ENCODE measurements at regions not wholly inside any gene's neighbourhood (a gene's known extent, or its start where the extent isn't known, plus 50 kb on each side); places are given as distances from the start of the nearest gene placed in this dataset.

GRCh38 chr6:165735065-165735464, 72.0 kb upstream of the PDE10A start:
- Histone ChIP-seq H3K9me3 (ENCODE audit: control insufficient read depth, low read length) (no peaks in the 10 kb centered on the region), H3K4me3 (ENCODE audit: insufficient read depth, low read depth, low read length) (no peak overlapping the region), H3K36me3 (ENCODE audit: control insufficient read depth, insufficient read depth, low read length) (no peaks in the 10 kb centered on the region), H3K4me1 (ENCODE audit: control insufficient read depth, insufficient read depth, low read length) (no peaks in the 10 kb centered on the region), H3K27me3 (ENCODE audit: control insufficient read depth, insufficient read depth, low read length, poor library complexity, severe bottlenecking) (no peaks in the 10 kb centered on the region), H3K27ac (ENCODE audit: insufficient read depth, low read depth, low read length, poor library complexity, severe bottlenecking) (no peak overlapping the region)

DNA sequence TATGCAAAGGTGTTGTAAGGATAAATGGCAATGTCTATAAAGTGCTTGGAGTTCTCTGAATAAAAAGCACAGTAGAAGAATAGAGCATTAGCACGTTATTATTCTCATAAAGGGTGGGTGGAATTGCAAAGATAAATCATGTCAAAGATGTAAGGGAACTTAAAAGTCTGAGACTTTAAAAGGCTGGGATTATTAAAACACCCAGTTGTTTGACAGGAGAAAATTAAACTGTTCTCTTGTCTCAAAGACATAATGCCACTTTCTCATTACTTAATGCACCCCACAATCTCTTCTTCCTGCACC, 70.4 kb upstream of the PDE10A start:
- no peak overlapping the region for H3K4me3 ChIP-seq (ENCODE audit: insufficient read depth, low read depth, low read length)
- no peaks in the 10 kb centered on the region for H3K4me1 ChIP-seq (ENCODE audit: control insufficient read depth, insufficient read depth, low read length)
- no peaks in the 10 kb centered on the region for H3K36me3 ChIP-seq (ENCODE audit: control insufficient read depth, insufficient read depth, low read length)
- no peaks in the 10 kb centered on the region for H3K9me3 ChIP-seq (ENCODE audit: control insufficient read depth, low read length)
- WGBS, 2 experiments: 83 to 90% methylated on average over 1 of the region's 1 CpG
- no peaks in the 10 kb centered on the region for H3K27me3 ChIP-seq (ENCODE audit: control insufficient read depth, insufficient read depth, low read length, poor library complexity, severe bottlenecking)
- H3K27ac ChIP-seq (ENCODE audit: insufficient read depth, low read depth, low read length, poor library complexity, severe bottlenecking): no peak overlapping the region

DNA sequence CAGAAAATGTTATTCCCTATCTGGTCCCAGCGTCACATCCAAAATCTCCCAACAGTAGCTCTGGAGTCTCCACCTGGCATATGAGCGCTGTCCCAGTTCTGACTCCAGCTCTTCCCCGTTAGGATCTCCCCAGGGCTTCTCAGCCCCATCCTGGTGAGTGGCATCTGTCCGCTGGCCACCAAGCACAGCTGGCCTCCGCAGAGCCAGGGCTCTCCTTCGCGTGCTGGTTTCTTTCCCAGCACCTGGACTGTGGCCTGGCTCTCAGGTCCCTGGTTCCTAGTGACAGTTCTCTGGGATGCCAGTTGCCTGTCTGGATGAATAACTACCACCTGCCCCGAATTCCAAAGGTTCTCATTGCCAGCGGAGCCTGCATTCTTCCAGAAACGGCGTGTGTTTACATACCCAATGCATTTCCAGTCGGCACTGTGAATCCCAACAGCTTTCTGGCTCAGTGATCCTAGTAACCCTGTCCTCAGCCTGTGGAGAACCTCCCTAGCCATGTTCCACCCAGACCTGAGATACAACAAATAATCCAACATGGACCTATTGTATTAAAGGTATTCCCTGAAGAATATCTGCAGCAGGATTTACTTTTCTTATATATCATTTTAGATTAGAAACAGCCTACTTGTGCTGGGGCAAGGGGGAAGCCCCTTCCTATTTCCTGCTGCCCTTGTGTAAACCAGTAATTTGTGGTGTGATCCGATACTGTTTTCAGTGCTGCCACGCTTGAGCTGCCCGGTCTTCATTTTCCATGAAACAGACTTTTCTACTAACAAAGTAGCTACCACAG, 69.9 kb upstream of the PDE10A start:
- Histone ChIP-seq H3K27me3 (ENCODE audit: control insufficient read depth, insufficient read depth, low read length, poor library complexity, severe bottlenecking) (no peaks in the 10 kb centered on the region), H3K36me3 (ENCODE audit: control insufficient read depth, insufficient read depth, low read length) (no peaks in the 10 kb centered on the region), H3K9me3 (ENCODE audit: control insufficient read depth, low read length) (no peaks in the 10 kb centered on the region), H3K4me1 (ENCODE audit: control insufficient read depth, insufficient read depth, low read length) (no peaks in the 10 kb centered on the region), H3K4me3 (ENCODE audit: insufficient read depth, low read depth, low read length) (no peak overlapping the region), H3K27ac (ENCODE audit: insufficient read depth, low read depth, low read length, poor library complexity, severe bottlenecking) (no peak overlapping the region)
- WGBS, 2 experiments: 88 to 89% methylated on average over 15 of the region's 15 CpGs

DNA sequence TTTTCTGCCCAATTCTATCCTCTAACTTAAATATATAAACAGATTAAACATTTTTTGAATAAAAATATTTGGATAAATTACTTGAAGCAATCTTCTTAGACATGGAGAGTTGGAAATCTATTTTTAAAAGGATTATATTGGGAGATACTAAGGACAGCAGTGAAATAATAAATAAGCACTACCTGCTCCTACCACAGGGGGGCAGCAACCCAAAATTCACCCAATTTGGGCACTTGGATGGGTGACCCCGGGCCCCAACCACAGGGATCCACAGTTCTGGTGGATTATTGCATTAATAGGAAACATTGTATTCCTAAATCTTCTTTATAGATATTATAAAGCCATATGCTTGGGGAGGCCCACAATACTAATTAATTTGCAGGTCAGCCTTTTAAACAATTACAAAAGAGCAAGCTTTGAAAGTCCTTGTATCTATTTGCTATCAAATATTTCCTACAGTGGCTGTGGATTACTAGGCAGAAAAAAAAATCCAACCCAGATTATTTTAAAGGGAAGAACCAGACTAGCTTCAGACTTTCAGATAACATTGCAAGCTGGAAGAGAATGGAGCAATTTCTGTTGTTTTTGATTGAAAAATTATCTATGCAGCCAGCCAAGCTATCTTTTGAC, 66.4 kb upstream of the PDE10A start:
- Histone ChIP-seq H3K4me1 (ENCODE audit: control insufficient read depth, insufficient read depth, low read length) (peaks cover 5% of the 10 kb centered on the region), H3K4me3 (ENCODE audit: insufficient read depth, low read depth, low read length) (no peak overlapping the region), H3K9me3 (ENCODE audit: control insufficient read depth, low read length) (no peaks in the 10 kb centered on the region), H3K27me3 (ENCODE audit: control insufficient read depth, insufficient read depth, low read length, poor library complexity, severe bottlenecking) (no peaks in the 10 kb centered on the region), H3K36me3 (ENCODE audit: control insufficient read depth, insufficient read depth, low read length) (no peaks in the 10 kb centered on the region), H3K27ac (ENCODE audit: insufficient read depth, low read depth, low read length, poor library complexity, severe bottlenecking) (no peak overlapping the region)
- WGBS, 2 experiments: 50 to 67% methylated on average over 1 of the region's 1 CpG

- no peaks in the 10 kb centered on the region for H3K27me3 ChIP-seq (ENCODE audit: control insufficient read depth, insufficient read depth, low read length, poor library complexity, severe bottlenecking)
- peaks cover 5% of the 10 kb centered on the region for H3K4me1 ChIP-seq (ENCODE audit: control insufficient read depth, insufficient read depth, low read length)
- no peak overlapping the region for H3K27ac ChIP-seq (ENCODE audit: insufficient read depth, low read depth, low read length, poor library complexity, severe bottlenecking)
- no peaks in the 10 kb centered on the region for H3K9me3 ChIP-seq (ENCODE audit: control insufficient read depth, low read length)
- no peak overlapping the region for H3K4me3 ChIP-seq (ENCODE audit: insufficient read depth, low read depth, low read length)
- 92 to 96% methylated on average over 2 of the region's 2 CpGs for WGBS, 2 experiments
- H3K36me3 ChIP-seq (ENCODE audit: control insufficient read depth, insufficient read depth, low read length): no peaks in the 10 kb centered on the region
These were observed 65.2 kb upstream of the PDE10A start for GRCh38 chr6:165728216-165728615.

DNA sequence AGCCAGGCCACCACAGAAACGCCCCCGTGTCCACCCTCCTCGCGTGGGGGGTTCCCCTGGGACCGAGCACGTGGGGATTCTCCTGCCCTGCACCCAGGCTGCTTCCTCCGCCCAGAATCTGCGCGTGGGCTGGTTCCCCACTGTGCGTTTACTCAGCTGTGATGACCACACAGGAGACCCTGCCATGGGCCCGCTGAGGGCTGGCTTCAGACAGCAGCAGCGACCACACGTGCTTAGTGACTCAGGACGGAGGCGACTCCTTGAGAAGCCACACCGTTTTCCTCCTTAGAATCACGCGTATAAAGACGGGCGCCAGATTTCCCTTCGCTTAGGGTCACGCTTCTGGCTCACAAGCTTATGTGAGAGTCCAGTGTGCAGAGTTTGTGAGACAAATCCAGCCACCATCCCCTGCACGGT, 63.9 kb upstream of the PDE10A start:
- no peaks in the 10 kb centered on the region for H3K36me3 ChIP-seq (ENCODE audit: control insufficient read depth, insufficient read depth, low read length)
- WGBS, 2 experiments: 72 to 74% methylated on average over 23 of the region's 23 CpGs
- peaks cover 5% of the 10 kb centered on the region for H3K4me1 ChIP-seq (ENCODE audit: control insufficient read depth, insufficient read depth, low read length)

DNA sequence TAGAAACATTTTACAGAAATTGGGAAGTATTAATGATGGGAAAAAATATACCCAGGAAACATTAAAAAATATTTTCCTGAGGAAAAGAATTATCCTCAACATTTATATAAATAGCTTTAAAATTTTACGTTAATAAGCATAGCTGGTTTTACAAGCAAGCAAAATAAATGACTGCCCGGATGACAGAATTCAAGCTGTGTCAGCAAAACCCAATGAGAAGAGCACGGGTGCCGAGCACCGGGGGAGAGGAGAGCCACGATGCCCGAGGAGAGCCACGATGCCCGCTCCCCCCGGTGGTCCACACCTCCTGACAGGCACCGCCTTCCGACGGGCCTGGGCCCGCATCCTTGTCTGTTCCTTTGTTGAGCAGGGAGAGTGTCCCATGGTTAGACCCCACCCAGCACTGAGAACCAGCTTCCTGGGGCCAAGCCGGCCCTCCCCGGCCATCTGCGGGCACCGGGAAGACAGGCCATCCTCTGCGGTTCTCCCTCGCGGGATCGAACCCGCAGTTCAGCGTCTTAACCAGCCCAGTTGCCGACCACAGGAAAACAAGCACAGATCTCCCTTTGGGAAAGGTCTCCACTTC, 63.3 kb upstream of the PDE10A start:
- 90 to 91% methylated on average over 25 of the region's 25 CpGs for WGBS, 2 experiments
- no peaks in the 10 kb centered on the region for H3K9me3 ChIP-seq (ENCODE audit: control insufficient read depth, low read length)
- H3K27ac ChIP-seq (ENCODE audit: insufficient read depth, low read depth, low read length, poor library complexity, severe bottlenecking): no peak overlapping the region

More for the DNA sequence above, 63.9 kb upstream of the PDE10A start:
- no peak overlapping the region for H3K27ac ChIP-seq (ENCODE audit: insufficient read depth, low read depth, low read length, poor library complexity, severe bottlenecking)
- H3K27me3 ChIP-seq (ENCODE audit: control insufficient read depth, insufficient read depth, low read length, poor library complexity, severe bottlenecking): no peaks in the 10 kb centered on the region
- no peaks in the 10 kb centered on the region for H3K9me3 ChIP-seq (ENCODE audit: control insufficient read depth, low read length)
- no peak overlapping the region for H3K4me3 ChIP-seq (ENCODE audit: insufficient read depth, low read depth, low read length)

GRCh38 chr6:165725201-165725600, 62.2 kb upstream of the PDE10A start:
- Histone ChIP-seq H3K4me1 (ENCODE audit: control insufficient read depth, insufficient read depth, low read length) (peaks cover 5% of the 10 kb centered on the region), H3K4me3 (ENCODE audit: insufficient read depth, low read depth, low read length) (no peak overlapping the region), H3K36me3 (ENCODE audit: control insufficient read depth, insufficient read depth, low read length) (no peaks in the 10 kb centered on the region), H3K27me3 (ENCODE audit: control insufficient read depth, insufficient read depth, low read length, poor library complexity, severe bottlenecking) (no peaks in the 10 kb centered on the region), H3K9me3 (ENCODE audit: control insufficient read depth, low read length) (no peaks in the 10 kb centered on the region), H3K27ac (ENCODE audit: insufficient read depth, low read depth, low read length, poor library complexity, severe bottlenecking) (no peak overlapping the region)
- 86 to 87% methylated on average over 7 of the region's 7 CpGs for whole genome bisulfite sequencing, 2 experiments

More for the DNA sequence above, 63.3 kb upstream of the PDE10A start:
- Histone ChIP-seq H3K27me3 (ENCODE audit: control insufficient read depth, insufficient read depth, low read length, poor library complexity, severe bottlenecking) (no peaks in the 10 kb centered on the region), H3K36me3 (ENCODE audit: control insufficient read depth, insufficient read depth, low read length) (no peaks in the 10 kb centered on the region), H3K4me1 (ENCODE audit: control insufficient read depth, insufficient read depth, low read length) (peaks cover 5% of the 10 kb centered on the region), H3K4me3 (ENCODE audit: insufficient read depth, low read depth, low read length) (no peak overlapping the region)

DNA sequence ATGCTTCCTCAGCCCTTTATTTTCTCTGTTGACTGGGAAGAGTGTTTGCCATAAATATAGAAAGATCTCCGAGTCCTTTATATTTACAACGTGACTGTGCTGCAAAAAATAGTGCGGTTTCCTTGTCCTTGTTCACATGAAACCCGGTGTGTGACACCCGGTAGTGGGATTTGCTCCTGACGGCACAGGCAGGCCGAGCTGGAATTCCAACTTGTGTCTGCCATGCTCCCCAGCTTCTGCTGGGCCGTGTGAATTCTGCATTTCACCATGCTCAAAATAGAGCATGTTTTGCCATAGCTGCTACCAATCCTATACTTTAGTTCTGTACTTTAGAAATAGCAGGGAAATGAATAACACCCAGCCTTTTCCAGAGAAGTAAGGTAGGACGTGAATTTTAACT, 60.3 kb upstream of the PDE10A start:
- H3K36me3 ChIP-seq (ENCODE audit: control insufficient read depth, insufficient read depth, low read length): no peaks in the 10 kb centered on the region
- H3K4me1 ChIP-seq (ENCODE audit: control insufficient read depth, insufficient read depth, low read length): peaks cover 5% of the 10 kb centered on the region
- WGBS, 2 experiments: 80 to 83% methylated on average over 9 of the region's 9 CpGs
- H3K9me3 ChIP-seq (ENCODE audit: control insufficient read depth, low read length): no peaks in the 10 kb centered on the region
- H3K4me3 ChIP-seq (ENCODE audit: insufficient read depth, low read depth, low read length): no peak overlapping the region
- H3K27me3 ChIP-seq (ENCODE audit: control insufficient read depth, insufficient read depth, low read length, poor library complexity, severe bottlenecking): no peaks in the 10 kb centered on the region
- no peak overlapping the region for H3K27ac ChIP-seq (ENCODE audit: insufficient read depth, low read depth, low read length, poor library complexity, severe bottlenecking)

DNA sequence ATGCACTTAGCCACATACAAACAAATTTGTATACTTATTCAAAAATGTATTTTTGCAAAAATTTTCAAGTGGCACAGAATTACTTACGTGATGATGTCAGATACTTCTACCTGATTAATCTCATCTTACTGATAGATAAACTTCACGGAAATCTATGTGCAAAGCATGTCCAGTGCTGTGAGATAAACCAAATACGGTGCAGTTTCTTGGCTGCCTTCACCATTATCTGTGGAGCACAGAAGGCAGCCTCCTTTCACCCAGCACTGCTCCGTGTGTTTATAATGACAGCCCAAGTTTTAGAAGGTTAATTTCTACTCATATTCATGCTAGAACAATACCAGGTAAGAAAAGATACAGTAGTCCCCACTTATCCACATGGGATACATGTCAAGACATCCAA, 59.0 kb upstream of the PDE10A start:
- Histone ChIP-seq H3K36me3 (ENCODE audit: control insufficient read depth, insufficient read depth, low read length) (no peaks in the 10 kb centered on the region), H3K4me3 (ENCODE audit: insufficient read depth, low read depth, low read length) (no peak overlapping the region), H3K27me3 (ENCODE audit: control insufficient read depth, insufficient read depth, low read length, poor library complexity, severe bottlenecking) (no peaks in the 10 kb centered on the region), H3K4me1 (ENCODE audit: control insufficient read depth, insufficient read depth, low read length) (no peaks in the 10 kb centered on the region), H3K9me3 (ENCODE audit: control insufficient read depth, low read length) (no peaks in the 10 kb centered on the region), H3K27ac (ENCODE audit: insufficient read depth, low read depth, low read length, poor library complexity, severe bottlenecking) (no peak overlapping the region)
- 87 to 91% methylated on average over 4 of the region's 4 CpGs for WGBS, 2 experiments
